ENCODE measurements at regions not wholly inside any gene's neighbourhood (a gene's known extent, or its start where the extent isn't known, plus 50 kb on each side); places are given as distances from the start of the nearest gene placed in this dataset.

DNA sequence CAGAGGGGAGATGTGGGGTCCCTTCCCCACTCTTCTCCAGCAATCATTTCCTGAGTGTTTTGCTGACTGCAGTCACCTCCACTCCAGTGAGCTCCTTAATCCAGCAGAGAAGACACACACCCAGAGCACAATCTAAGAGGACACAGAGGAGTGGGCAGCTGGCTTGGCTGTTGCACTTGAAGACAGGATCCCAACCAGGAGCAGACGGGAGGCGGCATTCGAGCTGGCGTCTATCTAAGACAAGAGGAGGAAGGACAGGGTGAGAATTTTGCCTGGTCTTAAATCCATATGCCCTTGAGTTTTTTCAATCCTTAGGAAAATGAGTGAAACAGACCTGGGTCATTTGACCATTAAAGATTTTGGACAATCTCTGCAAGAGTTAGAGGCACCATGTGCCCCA, 56.1 kb upstream of the SIM2 start:
- TF ChIP-seq CTCF (IDR thresholded peaks at IDR 0.05; ENCODE audit: low read depth, low read length, missing input control), result no peak
- TF ChIP-seq HNF4A (conservative IDR thresholded peaks at IDR 0.05), result no peak
- TF ChIP-seq, protein P1, sequence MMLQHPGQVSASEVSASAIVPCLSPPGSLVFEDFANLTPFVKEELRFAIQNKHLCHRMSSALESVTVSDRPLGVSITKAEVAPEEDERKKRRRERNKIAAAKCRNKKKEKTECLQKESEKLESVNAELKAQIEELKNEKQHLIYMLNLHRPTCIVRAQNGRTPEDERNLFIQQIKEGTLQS (IDR thresholded peaks at IDR 0.05), result no peak
- no peak for TF ChIP-seq TAF1 (conservative IDR thresholded peaks at IDR 0.05)
- no peak for TF ChIP-seq MAX (IDR thresholded peaks at IDR 0.05)
- TF ChIP-seq EGR1 (IDR thresholded peaks at IDR 0.05; ENCODE audit: low read depth in 2 of 2), result no peak
- no peak for TF ChIP-seq SP1 (IDR thresholded peaks at IDR 0.05)
- TF ChIP-seq, protein P2, sequence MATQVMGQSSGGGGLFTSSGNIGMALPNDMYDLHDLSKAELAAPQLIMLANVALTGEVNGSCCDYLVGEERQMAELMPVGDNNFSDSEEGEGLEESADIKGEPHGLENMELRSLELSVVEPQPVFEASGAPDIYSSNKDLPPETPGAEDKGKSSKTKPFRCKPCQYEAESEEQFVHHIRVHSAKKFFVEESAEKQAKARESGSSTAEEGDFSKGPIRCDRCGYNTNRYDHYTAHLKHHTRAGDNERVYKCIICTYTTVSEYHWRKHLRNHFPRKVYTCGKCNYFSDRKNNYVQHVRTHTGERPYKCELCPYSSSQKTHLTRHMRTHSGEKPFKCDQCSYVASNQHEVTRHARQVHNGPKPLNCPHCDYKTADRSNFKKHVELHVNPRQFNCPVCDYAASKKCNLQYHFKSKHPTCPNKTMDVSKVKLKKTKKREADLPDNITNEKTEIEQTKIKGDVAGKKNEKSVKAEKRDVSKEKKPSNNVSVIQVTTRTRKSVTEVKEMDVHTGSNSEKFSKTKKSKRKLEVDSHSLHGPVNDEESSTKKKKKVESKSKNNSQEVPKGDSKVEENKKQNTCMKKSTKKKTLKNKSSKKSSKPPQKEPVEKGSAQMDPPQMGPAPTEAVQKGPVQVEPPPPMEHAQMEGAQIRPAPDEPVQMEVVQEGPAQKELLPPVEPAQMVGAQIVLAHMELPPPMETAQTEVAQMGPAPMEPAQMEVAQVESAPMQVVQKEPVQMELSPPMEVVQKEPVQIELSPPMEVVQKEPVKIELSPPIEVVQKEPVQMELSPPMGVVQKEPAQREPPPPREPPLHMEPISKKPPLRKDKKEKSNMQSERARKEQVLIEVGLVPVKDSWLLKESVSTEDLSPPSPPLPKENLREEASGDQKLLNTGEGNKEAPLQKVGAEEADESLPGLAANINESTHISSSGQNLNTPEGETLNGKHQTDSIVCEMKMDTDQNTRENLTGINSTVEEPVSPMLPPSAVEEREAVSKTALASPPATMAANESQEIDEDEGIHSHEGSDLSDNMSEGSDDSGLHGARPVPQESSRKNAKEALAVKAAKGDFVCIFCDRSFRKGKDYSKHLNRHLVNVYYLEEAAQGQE (IDR thresholded peaks at IDR 0.05), result no peak
- no peak for TF ChIP-seq JUND (IDR thresholded peaks at IDR 0.05)
- TF ChIP-seq, protein P3, sequence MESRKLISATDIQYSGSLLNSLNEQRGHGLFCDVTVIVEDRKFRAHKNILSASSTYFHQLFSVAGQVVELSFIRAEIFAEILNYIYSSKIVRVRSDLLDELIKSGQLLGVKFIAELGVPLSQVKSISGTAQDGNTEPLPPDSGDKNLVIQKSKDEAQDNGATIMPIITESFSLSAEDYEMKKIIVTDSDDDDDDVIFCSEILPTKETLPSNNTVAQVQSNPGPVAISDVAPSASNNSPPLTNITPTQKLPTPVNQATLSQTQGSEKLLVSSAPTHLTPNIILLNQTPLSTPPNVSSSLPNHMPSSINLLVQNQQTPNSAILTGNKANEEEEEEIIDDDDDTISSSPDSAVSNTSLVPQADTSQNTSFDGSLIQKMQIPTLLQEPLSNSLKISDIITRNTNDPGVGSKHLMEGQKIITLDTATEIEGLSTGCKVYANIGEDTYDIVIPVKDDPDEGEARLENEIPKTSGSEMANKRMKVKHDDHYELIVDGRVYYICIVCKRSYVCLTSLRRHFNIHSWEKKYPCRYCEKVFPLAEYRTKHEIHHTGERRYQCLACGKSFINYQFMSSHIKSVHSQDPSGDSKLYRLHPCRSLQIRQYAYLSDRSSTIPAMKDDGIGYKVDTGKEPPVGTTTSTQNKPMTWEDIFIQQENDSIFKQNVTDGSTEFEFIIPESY (IDR thresholded peaks at IDR 0.05), result no peak
- TF ChIP-seq RAD21 (IDR thresholded peaks at IDR 0.05), result no peak

Measured in liver (tissue), 3 donors.